Fibroblast of pulmonary artery (primary cell): ENCODE measurements at regions not wholly inside any gene's neighbourhood (a gene's known extent, or its start where the extent isn't known, plus 50 kb on each side); places are given as distances from the start of the nearest gene placed in this dataset.

Experiments used
- DNase-seq: peaks from one replicate; pipeline ENCODE4 v3.0.0-alpha.2; 2010; ENCODE audit warnings: low read depth
- H3K4me3 ChIP-seq: replicated peaks from 2 replicates; pipeline ENCODE4 v1.5.1; 2011; ENCODE audit warnings: low read depth, mild to moderate bottlenecking, control low read depth, low read length, moderate library complexity
- TF ChIP-seq, protein P1 (sequence below): IDR thresholded peaks from 2 replicates; pipeline ENCODE4 v1.5.1; 2011; ENCODE audit warnings: mild to moderate bottlenecking, control low read depth, low read length, inconsistent platforms; ENCODE audit errors: missing control alignments

DNA sequence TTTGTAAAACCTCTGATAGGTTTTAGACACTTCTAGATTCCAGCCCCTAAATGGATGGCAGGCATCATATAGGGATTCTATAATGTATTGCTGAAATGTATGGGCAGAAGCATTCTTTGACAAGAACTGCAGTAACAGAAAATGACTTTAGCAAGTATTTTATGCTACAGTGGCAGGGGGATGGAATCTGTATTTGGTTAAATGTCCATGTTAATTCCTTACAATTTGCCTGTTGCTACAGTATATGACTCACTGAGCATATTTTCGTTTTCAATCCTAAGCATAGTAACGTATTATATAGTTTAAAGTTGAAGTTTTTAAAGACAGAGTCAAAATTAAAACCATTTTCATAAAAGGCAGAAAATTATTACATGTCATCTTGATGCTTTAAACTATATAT is 150.1 kb downstream of the MEX3B start:
- no peak for DNase-seq
- TF ChIP-seq, protein P1, sequence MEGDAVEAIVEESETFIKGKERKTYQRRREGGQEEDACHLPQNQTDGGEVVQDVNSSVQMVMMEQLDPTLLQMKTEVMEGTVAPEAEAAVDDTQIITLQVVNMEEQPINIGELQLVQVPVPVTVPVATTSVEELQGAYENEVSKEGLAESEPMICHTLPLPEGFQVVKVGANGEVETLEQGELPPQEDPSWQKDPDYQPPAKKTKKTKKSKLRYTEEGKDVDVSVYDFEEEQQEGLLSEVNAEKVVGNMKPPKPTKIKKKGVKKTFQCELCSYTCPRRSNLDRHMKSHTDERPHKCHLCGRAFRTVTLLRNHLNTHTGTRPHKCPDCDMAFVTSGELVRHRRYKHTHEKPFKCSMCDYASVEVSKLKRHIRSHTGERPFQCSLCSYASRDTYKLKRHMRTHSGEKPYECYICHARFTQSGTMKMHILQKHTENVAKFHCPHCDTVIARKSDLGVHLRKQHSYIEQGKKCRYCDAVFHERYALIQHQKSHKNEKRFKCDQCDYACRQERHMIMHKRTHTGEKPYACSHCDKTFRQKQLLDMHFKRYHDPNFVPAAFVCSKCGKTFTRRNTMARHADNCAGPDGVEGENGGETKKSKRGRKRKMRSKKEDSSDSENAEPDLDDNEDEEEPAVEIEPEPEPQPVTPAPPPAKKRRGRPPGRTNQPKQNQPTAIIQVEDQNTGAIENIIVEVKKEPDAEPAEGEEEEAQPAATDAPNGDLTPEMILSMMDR = no peak
- no peak overlapping the region for H3K4me3 ChIP-seq

DNA sequence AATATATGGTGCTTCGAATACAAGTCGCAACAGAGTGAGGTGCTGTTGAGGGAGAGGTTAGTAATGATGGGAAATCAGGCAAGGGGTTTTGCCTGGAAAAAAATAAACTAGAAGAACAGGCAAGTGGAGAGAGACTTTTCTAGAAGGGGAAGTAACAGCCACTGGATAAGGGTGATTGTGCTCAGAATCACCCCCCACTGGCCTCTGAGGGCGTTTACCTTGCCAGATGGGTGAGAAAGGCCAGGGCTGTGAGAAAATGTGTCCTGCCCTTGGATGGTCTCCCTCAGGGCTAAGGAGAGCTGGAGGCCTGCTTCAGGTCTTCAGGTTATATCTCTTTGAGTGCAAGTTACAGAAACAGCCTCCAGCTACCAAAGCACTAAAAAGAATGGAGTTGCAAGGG is 151.8 kb downstream of the MEX3B start:
- no peak overlapping the region for H3K4me3 ChIP-seq
- TF ChIP-seq, protein P1 = no peak
- DNase-seq = no peak

GRCh38 chr15:81893182-81893835 is 152.5 kb downstream of the MEX3B start:
- no peak overlapping the region for H3K4me3 ChIP-seq
- TF ChIP-seq, protein P1 = no peak
- no peak for DNase-seq

GRCh38 chr15:81890496-81890895 is 155.3 kb downstream of the MEX3B start:
- TF ChIP-seq, protein P1 = no peak
- DNase-seq = no peak
- H3K4me3 ChIP-seq = no peak overlapping the region

DNA sequence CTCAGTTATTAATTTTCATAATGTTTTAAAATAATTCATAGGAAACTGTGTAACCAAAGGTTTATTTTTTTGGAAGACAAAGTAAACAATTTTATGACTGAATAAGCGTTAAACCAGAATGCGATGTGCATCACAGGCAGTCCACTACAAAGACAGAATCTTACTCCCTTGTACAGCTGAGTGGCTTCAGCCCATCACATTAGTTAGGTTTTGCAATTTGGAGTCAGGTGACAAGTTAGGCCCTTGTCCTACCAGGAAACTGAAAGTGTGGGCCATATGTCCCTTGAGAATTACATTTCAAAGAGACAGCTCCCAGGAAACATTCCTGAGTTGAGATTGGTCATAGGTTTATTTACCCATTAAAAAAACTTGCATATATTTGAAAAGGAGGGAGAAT is 156.3 kb downstream of the MEX3B start:
- no peak for DNase-seq
- no peak overlapping the region for H3K4me3 ChIP-seq
- TF ChIP-seq, protein P1 = no peak

- TF ChIP-seq, protein P1 = no peak
- H3K4me3 ChIP-seq = no peak overlapping the region
- DNase-seq = peak; percentile 46
Observed at GRCh38 chr15:81888748-81889484, 156.9 kb downstream of the MEX3B start.
